ENCODE measurements at regions not wholly inside any gene's neighbourhood (a gene's known extent, or its start where the extent isn't known, plus 50 kb on each side); places are given as distances from the start of the nearest gene placed in this dataset.

GRCh38 chr15:46329876-46330275 is 695.0 kb downstream of the SQOR start:
- H3K4me3 ChIP-seq (ENCODE audit: low read length): no peak overlapping the region
- H3K36me3 ChIP-seq (ENCODE audit: insufficient read depth, low read depth, low read length): no peaks in the 10 kb centered on the region
- no peaks in the 10 kb centered on the region for H3K4me1 ChIP-seq (ENCODE audit: insufficient read depth, low read length)
- no peaks in the 10 kb centered on the region for H3K9me3 ChIP-seq (ENCODE audit: insufficient read depth, low read depth, low read length)
- H3K27ac ChIP-seq (ENCODE audit: low read length): no peak overlapping the region
- H3K9ac ChIP-seq (ENCODE audit: low read depth, low read length): no peak overlapping the region
- H3K27me3 ChIP-seq (ENCODE audit: insufficient read depth, low read length): no peaks in the 10 kb centered on the region

- Histone ChIP-seq H3K27ac (ENCODE audit: low read length) (no peak overlapping the region), H3K9ac (ENCODE audit: low read depth, low read length) (no peak overlapping the region), H3K4me3 (ENCODE audit: low read length) (no peak overlapping the region), H3K27me3 (ENCODE audit: insufficient read depth, low read length) (no peaks in the 10 kb centered on the region), H3K9me3 (ENCODE audit: insufficient read depth, low read depth, low read length) (no peaks in the 10 kb centered on the region), H3K4me1 (ENCODE audit: insufficient read depth, low read length) (no peaks in the 10 kb centered on the region), H3K36me3 (ENCODE audit: insufficient read depth, low read depth, low read length) (no peaks in the 10 kb centered on the region)
Measured at GRCh38 chr15:46331546-46331945, 696.7 kb downstream of the SQOR start.

- no peaks in the 10 kb centered on the region for H3K27me3 ChIP-seq (ENCODE audit: insufficient read depth, low read length)
- no peaks in the 10 kb centered on the region for H3K9me3 ChIP-seq (ENCODE audit: insufficient read depth, low read depth, low read length)
- no peak overlapping the region for H3K4me3 ChIP-seq (ENCODE audit: low read length)
- H3K9ac ChIP-seq (ENCODE audit: low read depth, low read length): no peak overlapping the region
- peaks cover 11% of the 10 kb centered on the region for H3K4me1 ChIP-seq (ENCODE audit: insufficient read depth, low read length)
- H3K27ac ChIP-seq (ENCODE audit: low read length): no peak overlapping the region
- no peaks in the 10 kb centered on the region for H3K36me3 ChIP-seq (ENCODE audit: insufficient read depth, low read depth, low read length)
Measured at GRCh38 chr15:46343196-46343935, 708.5 kb downstream of the SQOR start.

- Histone ChIP-seq H3K9ac (ENCODE audit: low read depth, low read length) (no peak overlapping the region), H3K27me3 (ENCODE audit: insufficient read depth, low read length) (no peaks in the 10 kb centered on the region), H3K36me3 (ENCODE audit: insufficient read depth, low read depth, low read length) (no peaks in the 10 kb centered on the region), H3K4me3 (ENCODE audit: low read length) (0 out of 2 replicates have a peak overlapping the region, but pooled peaks have one; percentile 1), H3K4me1 (ENCODE audit: insufficient read depth, low read length) (peaks cover 11% of the 10 kb centered on the region), H3K9me3 (ENCODE audit: insufficient read depth, low read depth, low read length) (no peaks in the 10 kb centered on the region), H3K27ac (ENCODE audit: low read length) (no peak overlapping the region)
Measured at GRCh38 chr15:46344115-46344724, 709.4 kb downstream of the SQOR start.

GRCh38 chr15:46344915-46345314 is 710.1 kb downstream of the SQOR start:
- Histone ChIP-seq H3K4me3 (ENCODE audit: low read length) (no peak overlapping the region), H3K9ac (ENCODE audit: low read depth, low read length) (no peak overlapping the region), H3K27me3 (ENCODE audit: insufficient read depth, low read length) (no peaks in the 10 kb centered on the region), H3K27ac (ENCODE audit: low read length) (no peak overlapping the region), H3K36me3 (ENCODE audit: insufficient read depth, low read depth, low read length) (no peaks in the 10 kb centered on the region), H3K4me1 (ENCODE audit: insufficient read depth, low read length) (peaks cover 11% of the 10 kb centered on the region), H3K9me3 (ENCODE audit: insufficient read depth, low read depth, low read length) (no peaks in the 10 kb centered on the region)

GRCh38 chr15:46354443-46354842 is 719.6 kb downstream of the SQOR start:
- Histone ChIP-seq H3K9me3 (ENCODE audit: insufficient read depth, low read depth, low read length) (no peaks in the 10 kb centered on the region), H3K4me1 (ENCODE audit: insufficient read depth, low read length) (no peaks in the 10 kb centered on the region)

GRCh38 chr15:46365572-46365971 is 730.7 kb downstream of the SQOR start:
- no peaks in the 10 kb centered on the region for H3K27me3 ChIP-seq (ENCODE audit: insufficient read depth, low read length)
- H3K9ac ChIP-seq (ENCODE audit: low read depth, low read length): no peak overlapping the region
- H3K4me3 ChIP-seq (ENCODE audit: low read length): no peak overlapping the region
- H3K36me3 ChIP-seq (ENCODE audit: insufficient read depth, low read depth, low read length): no peaks in the 10 kb centered on the region
- no peak overlapping the region for H3K27ac ChIP-seq (ENCODE audit: low read length)
- no peaks in the 10 kb centered on the region for H3K9me3 ChIP-seq (ENCODE audit: insufficient read depth, low read depth, low read length)
- no peaks in the 10 kb centered on the region for H3K4me1 ChIP-seq (ENCODE audit: insufficient read depth, low read length)

More at GRCh38 chr15:46354443-46354842, 719.6 kb downstream of the SQOR start:
- Histone ChIP-seq H3K27ac (ENCODE audit: low read length) (no peak overlapping the region), H3K4me3 (ENCODE audit: low read length) (no peak overlapping the region), H3K36me3 (ENCODE audit: insufficient read depth, low read depth, low read length) (no peaks in the 10 kb centered on the region), H3K27me3 (ENCODE audit: insufficient read depth, low read length) (no peaks in the 10 kb centered on the region), H3K9ac (ENCODE audit: low read depth, low read length) (no peak overlapping the region)

- H3K4me3 ChIP-seq (ENCODE audit: low read length): no peak overlapping the region
- no peaks in the 10 kb centered on the region for H3K36me3 ChIP-seq (ENCODE audit: insufficient read depth, low read depth, low read length)
- H3K9me3 ChIP-seq (ENCODE audit: insufficient read depth, low read depth, low read length): peaks cover 8% of the 10 kb centered on the region
- no peaks in the 10 kb centered on the region for H3K27me3 ChIP-seq (ENCODE audit: insufficient read depth, low read length)
- H3K9ac ChIP-seq (ENCODE audit: low read depth, low read length): no peak overlapping the region
- H3K27ac ChIP-seq (ENCODE audit: low read length): no peak overlapping the region
- H3K4me1 ChIP-seq (ENCODE audit: insufficient read depth, low read length): no peaks in the 10 kb centered on the region
Measured at GRCh38 chr15:46366360-46367007, 731.7 kb downstream of the SQOR start.

GRCh38 chr15:46383978-46384377 is 749.1 kb downstream of the SQOR start:
- H3K27me3 ChIP-seq (ENCODE audit: insufficient read depth, low read length): no peaks in the 10 kb centered on the region
- no peaks in the 10 kb centered on the region for H3K9me3 ChIP-seq (ENCODE audit: insufficient read depth, low read depth, low read length)
- H3K4me3 ChIP-seq (ENCODE audit: low read length): no peak overlapping the region

GRCh38 chr15:46386356-46386755 is 751.5 kb downstream of the SQOR start:
- Histone ChIP-seq H3K9me3 (ENCODE audit: insufficient read depth, low read depth, low read length) (no peaks in the 10 kb centered on the region), H3K9ac (ENCODE audit: low read depth, low read length) (no peak overlapping the region), H3K36me3 (ENCODE audit: insufficient read depth, low read depth, low read length) (no peaks in the 10 kb centered on the region), H3K4me3 (ENCODE audit: low read length) (no peak overlapping the region), H3K4me1 (ENCODE audit: insufficient read depth, low read length) (no peaks in the 10 kb centered on the region), H3K27ac (ENCODE audit: low read length) (no peak overlapping the region), H3K27me3 (ENCODE audit: insufficient read depth, low read length) (no peaks in the 10 kb centered on the region)

More at GRCh38 chr15:46383978-46384377, 749.1 kb downstream of the SQOR start:
- Histone ChIP-seq H3K4me1 (ENCODE audit: insufficient read depth, low read length) (no peaks in the 10 kb centered on the region), H3K9ac (ENCODE audit: low read depth, low read length) (no peak overlapping the region), H3K27ac (ENCODE audit: low read length) (no peak overlapping the region), H3K36me3 (ENCODE audit: insufficient read depth, low read depth, low read length) (no peaks in the 10 kb centered on the region)

- H3K9me3 ChIP-seq (ENCODE audit: insufficient read depth, low read depth, low read length): no peaks in the 10 kb centered on the region
- no peak overlapping the region for H3K27ac ChIP-seq (ENCODE audit: low read length)
- no peaks in the 10 kb centered on the region for H3K4me1 ChIP-seq (ENCODE audit: insufficient read depth, low read length)
- no peaks in the 10 kb centered on the region for H3K27me3 ChIP-seq (ENCODE audit: insufficient read depth, low read length)
- no peaks in the 10 kb centered on the region for H3K36me3 ChIP-seq (ENCODE audit: insufficient read depth, low read depth, low read length)
- H3K9ac ChIP-seq (ENCODE audit: low read depth, low read length): no peak overlapping the region
- H3K4me3 ChIP-seq (ENCODE audit: low read length): no peak overlapping the region
Measured at GRCh38 chr15:46389739-46390138, 754.9 kb downstream of the SQOR start.

GRCh38 chr15:46394463-46394862 is 759.6 kb downstream of the SQOR start:
- Histone ChIP-seq H3K4me1 (ENCODE audit: insufficient read depth, low read length) (no peaks in the 10 kb centered on the region), H3K9ac (ENCODE audit: low read depth, low read length) (no peak overlapping the region), H3K27ac (ENCODE audit: low read length) (no peak overlapping the region), H3K27me3 (ENCODE audit: insufficient read depth, low read length) (no peaks in the 10 kb centered on the region), H3K4me3 (ENCODE audit: low read length) (no peak overlapping the region), H3K36me3 (ENCODE audit: insufficient read depth, low read depth, low read length) (no peaks in the 10 kb centered on the region), H3K9me3 (ENCODE audit: insufficient read depth, low read depth, low read length) (no peaks in the 10 kb centered on the region)

All from iPS-20b (cell line).